Mesothelial cell of epicardium (in vitro differentiated cells): ENCODE measurements at regions not wholly inside any gene's neighbourhood (a gene's known extent, or its start where the extent isn't known, plus 50 kb on each side); places are given as distances from the start of the nearest gene placed in this dataset.

ENCODE experiments used
- DNase-seq, 2 experiments: peaks; one replicate each; pipeline ENCODE4 v3.0.0; 2021; ENCODE audit warnings: low spot score in 2 of 2; ENCODE audit not compliant: unreplicated experiment in 2 of 2
- H3K27ac Mint-ChIP-seq: 2 replicates; pipeline ENCODE4 v1.8.0; 2021; ENCODE audit warnings: mixed read lengths
- H3K27me3 Mint-ChIP-seq: 2 replicates; pipeline ENCODE4 v1.8.0; 2021; ENCODE audit warnings: low read depth, mixed read lengths
- H3K36me3 Mint-ChIP-seq: 2 replicates; pipeline ENCODE4 v1.8.0; 2021; ENCODE audit warnings: mixed read lengths
- H3K4me1 Mint-ChIP-seq: 2 replicates; pipeline ENCODE4 v1.8.0; 2021; ENCODE audit warnings: mixed read lengths
- H3K4me3 Mint-ChIP-seq: 2 replicates; pipeline ENCODE4 v1.8.0; 2021; ENCODE audit warnings: mild to moderate bottlenecking, moderate library complexity, mixed read lengths
- H3K9me3 Mint-ChIP-seq: 2 replicates; pipeline ENCODE4 v1.8.0; 2021; ENCODE audit warnings: mixed read lengths
- CTCF ChIP-seq: fragments of 200-600 bp; sonication (generic); IDR thresholded peaks from one replicate; pipeline ENCODE4 v1.5.0; 2021; ENCODE audit warnings: antibody characterized with exemption; ENCODE audit not compliant: unreplicated experiment

GRCh38 chr13:97106323-97106722, 112.0 kb upstream of the OXGR1 start:
- Mint-ChIP-seq H3K4me3 (no peak overlapping the region), H3K4me1 (peaks cover 25% of the 10 kb centered on the region), H3K36me3 (no peaks in the 10 kb centered on the region), H3K27me3 (no peaks in the 10 kb centered on the region), H3K9me3 (no peaks in the 10 kb centered on the region), H3K27ac (no peak overlapping the region)
- DNase-seq = no peak
- no peak for TF ChIP-seq CTCF

- H3K27ac Mint-ChIP-seq = no peak overlapping the region
- H3K9me3 Mint-ChIP-seq = no peaks in the 10 kb centered on the region
- no peaks in the 10 kb centered on the region for H3K36me3 Mint-ChIP-seq
- DNase-seq = no peak
- peaks cover 38% of the 10 kb centered on the region for H3K4me1 Mint-ChIP-seq
- no peak overlapping the region for H3K4me3 Mint-ChIP-seq
- no peaks in the 10 kb centered on the region for H3K27me3 Mint-ChIP-seq
- no peak for TF ChIP-seq CTCF
These were observed 113.7 kb upstream of the OXGR1 start for GRCh38 chr13:97107815-97108529.

GRCh38 chr13:97108530-97108900, 113.6 kb upstream of the MBNL2 start:
- H3K27ac Mint-ChIP-seq = no peak overlapping the region
- no peak for DNase-seq
- peaks cover 43% of the 10 kb centered on the region for H3K4me1 Mint-ChIP-seq
- no peaks in the 10 kb centered on the region for H3K36me3 Mint-ChIP-seq
- H3K4me3 Mint-ChIP-seq = no peak overlapping the region
- no peak for TF ChIP-seq CTCF
- no peaks in the 10 kb centered on the region for H3K27me3 Mint-ChIP-seq
- no peaks in the 10 kb centered on the region for H3K9me3 Mint-ChIP-seq

GRCh38 chr13:97109256-97109655, 112.9 kb upstream of the MBNL2 start:
- DNase-seq = no peak
- peaks cover 50% of the 10 kb centered on the region for H3K4me1 Mint-ChIP-seq
- no peaks in the 10 kb centered on the region for H3K36me3 Mint-ChIP-seq
- H3K4me3 Mint-ChIP-seq = no peak overlapping the region
- no peaks in the 10 kb centered on the region for H3K27me3 Mint-ChIP-seq
- no peak overlapping the region for H3K27ac Mint-ChIP-seq
- no peaks in the 10 kb centered on the region for H3K9me3 Mint-ChIP-seq
- TF ChIP-seq CTCF = no peak

GRCh38 chr13:97109841-97110492, 112.2 kb upstream of the MBNL2 start:
- TF ChIP-seq CTCF = peak; percentile 83
- H3K27me3 Mint-ChIP-seq = no peaks in the 10 kb centered on the region
- H3K4me3 Mint-ChIP-seq = peak overlapping the region; percentile 43
- no peak overlapping the region for H3K27ac Mint-ChIP-seq
- H3K36me3 Mint-ChIP-seq = no peaks in the 10 kb centered on the region
- H3K9me3 Mint-ChIP-seq = no peaks in the 10 kb centered on the region
- peak; percentile 79 to 96 for DNase-seq
- peaks cover 55% of the 10 kb centered on the region for H3K4me1 Mint-ChIP-seq
